Fibroblast of lung (primary cell): ENCODE measurements at regions not wholly inside any gene's neighbourhood (a gene's known extent, or its start where the extent isn't known, plus 50 kb on each side); places are given as distances from the start of the nearest gene placed in this dataset.

Experiments
- DNase-seq, 2 donors: peaks; one replicate each; pipeline versions ENCODE4 v3.0.0 to v3.0.0-alpha.2; 2010; ENCODE audit warnings: low read depth in 2 of 2
- H2AFZ ChIP-seq: 2 replicates; pipeline ENCODE4 v1.5.1; 2012; ENCODE audit warnings: low read length, control low read depth, inconsistent platforms
- H3K27ac ChIP-seq: 2 replicates; pipeline ENCODE4 v1.5.1; 2011; ENCODE audit warnings: low read length, control low read depth; ENCODE audit not compliant: insufficient read depth
- H3K27me3 ChIP-seq: 2 replicates; pipeline ENCODE4 v1.5.1; 2011; ENCODE audit warnings: mild to moderate bottlenecking, low read length; ENCODE audit not compliant: control insufficient read depth, insufficient read depth
- H3K36me3 ChIP-seq: 2 replicates; pipeline ENCODE4 v1.5.1; 2011; ENCODE audit warnings: low read length; ENCODE audit not compliant: control insufficient read depth, insufficient read depth
- H3K4me1 ChIP-seq: 2 replicates; pipeline ENCODE4 v1.5.1; 2011; ENCODE audit warnings: low read length; ENCODE audit not compliant: control insufficient read depth, insufficient read depth; ENCODE audit errors: extremely low read depth
- H3K4me2 ChIP-seq: 2 replicates; pipeline ENCODE4 v1.5.1; 2011; ENCODE audit warnings: low read length, control low read depth; ENCODE audit not compliant: insufficient read depth; ENCODE audit errors: extremely low read depth
- H3K4me3 ChIP-seq, 4 experiments: fragments of 200-600 bp in 1 of 4; sonication (generic) in 1 of 4; replicated peaks in 1 of 4; 2 replicates each; pipeline ENCODE4 v1.5.1; 2011 to 2016; ENCODE audit warnings: low read length in 4 of 4, low read depth in 3 of 4, mild to moderate bottlenecking in 3 of 4, control low read depth in 2 of 4, inconsistent platforms in 1 of 4, mixed read lengths in 1 of 4; ENCODE audit not compliant: insufficient read depth in 1 of 4; ENCODE audit errors: control extremely low read depth in 1 of 4
- H3K79me2 ChIP-seq: 2 replicates; pipeline ENCODE4 v1.5.1; 2012; ENCODE audit warnings: mild to moderate bottlenecking, low read length, inconsistent platforms; ENCODE audit not compliant: control insufficient read depth, insufficient read depth
- H3K9ac ChIP-seq: 2 replicates; pipeline ENCODE4 v1.5.1; 2011; ENCODE audit warnings: mild to moderate bottlenecking, low read length, control low read depth; ENCODE audit not compliant: insufficient read depth
- H3K9me3 ChIP-seq: 2 replicates; pipeline ENCODE4 v1.5.1; 2012; ENCODE audit warnings: low read depth, low read length; ENCODE audit not compliant: control insufficient read depth, insufficient read depth
- H4K20me1 ChIP-seq: 2 replicates; pipeline ENCODE4 v1.5.1; 2011; ENCODE audit warnings: low read length; ENCODE audit not compliant: control insufficient read depth, insufficient read depth; ENCODE audit errors: extremely low read depth
- EZH2 ChIP-seq: IDR thresholded peaks from 2 replicates; pipeline ENCODE4 v1.5.1; 2012; ENCODE audit warnings: low read length, control low read depth, mild to moderate bottlenecking; ENCODE audit errors: missing control alignments
- TF ChIP-seq, protein P1 (sequence below), 2 donors: IDR thresholded peaks in 1 of 2; conservative IDR thresholded peaks in 1 of 2; 1 replicate in 1 of 2; 2 replicates in 1 of 2; pipeline ENCODE4 v1.5.1; 2011 to 2012; ENCODE audit warnings: low read length in 2 of 2, control low read depth in 1 of 2, inconsistent platforms in 1 of 2, low read depth in 1 of 2, mild to moderate bottlenecking in 1 of 2

DNA sequence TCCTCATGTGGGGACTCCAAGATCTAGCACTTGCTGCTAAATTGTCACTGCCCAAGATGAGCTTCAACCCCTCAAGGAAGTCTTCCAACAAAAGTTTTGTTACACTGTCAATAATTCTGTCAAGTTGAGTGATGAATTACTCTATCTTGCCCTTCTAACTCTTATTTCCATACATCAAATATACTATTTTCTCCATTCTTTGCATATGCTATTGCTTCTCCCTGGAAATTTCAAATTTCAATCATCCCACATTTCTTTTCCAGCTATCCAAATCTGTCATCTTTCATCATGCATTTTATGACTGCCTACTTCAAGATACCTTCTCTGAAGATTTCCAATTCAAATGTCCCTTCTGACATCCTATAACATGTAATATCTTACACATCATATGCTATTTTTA lies 175.2 kb upstream of the KCND2 start:
- no peaks in the 10 kb centered on the region for H3K9me3 ChIP-seq
- no peak overlapping the region for H3K9ac ChIP-seq
- no peak overlapping the region for H2AFZ ChIP-seq
- no peaks in the 10 kb centered on the region for H3K36me3 ChIP-seq
- no peak overlapping the region for H3K27ac ChIP-seq
- DNase-seq: no peak
- no peak for TF ChIP-seq EZH2
- TF ChIP-seq, protein P1, sequence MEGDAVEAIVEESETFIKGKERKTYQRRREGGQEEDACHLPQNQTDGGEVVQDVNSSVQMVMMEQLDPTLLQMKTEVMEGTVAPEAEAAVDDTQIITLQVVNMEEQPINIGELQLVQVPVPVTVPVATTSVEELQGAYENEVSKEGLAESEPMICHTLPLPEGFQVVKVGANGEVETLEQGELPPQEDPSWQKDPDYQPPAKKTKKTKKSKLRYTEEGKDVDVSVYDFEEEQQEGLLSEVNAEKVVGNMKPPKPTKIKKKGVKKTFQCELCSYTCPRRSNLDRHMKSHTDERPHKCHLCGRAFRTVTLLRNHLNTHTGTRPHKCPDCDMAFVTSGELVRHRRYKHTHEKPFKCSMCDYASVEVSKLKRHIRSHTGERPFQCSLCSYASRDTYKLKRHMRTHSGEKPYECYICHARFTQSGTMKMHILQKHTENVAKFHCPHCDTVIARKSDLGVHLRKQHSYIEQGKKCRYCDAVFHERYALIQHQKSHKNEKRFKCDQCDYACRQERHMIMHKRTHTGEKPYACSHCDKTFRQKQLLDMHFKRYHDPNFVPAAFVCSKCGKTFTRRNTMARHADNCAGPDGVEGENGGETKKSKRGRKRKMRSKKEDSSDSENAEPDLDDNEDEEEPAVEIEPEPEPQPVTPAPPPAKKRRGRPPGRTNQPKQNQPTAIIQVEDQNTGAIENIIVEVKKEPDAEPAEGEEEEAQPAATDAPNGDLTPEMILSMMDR (conservative IDR thresholded peaks at IDR 0.05 in 1 of 2, IDR thresholded peaks at IDR 0.05 in 1 of 2; ENCODE audit: low read depth in 1 of 2, low read length in 2 of 2): no peak
- H3K79me2 ChIP-seq: no peaks in the 10 kb centered on the region
- H3K4me3 ChIP-seq: no peak overlapping the region
- H4K20me1 ChIP-seq: no peaks in the 10 kb centered on the region
- H3K27me3 ChIP-seq: no peaks in the 10 kb centered on the region
- no peak overlapping the region for H3K4me2 ChIP-seq
- H3K4me1 ChIP-seq: no peaks in the 10 kb centered on the region

DNA sequence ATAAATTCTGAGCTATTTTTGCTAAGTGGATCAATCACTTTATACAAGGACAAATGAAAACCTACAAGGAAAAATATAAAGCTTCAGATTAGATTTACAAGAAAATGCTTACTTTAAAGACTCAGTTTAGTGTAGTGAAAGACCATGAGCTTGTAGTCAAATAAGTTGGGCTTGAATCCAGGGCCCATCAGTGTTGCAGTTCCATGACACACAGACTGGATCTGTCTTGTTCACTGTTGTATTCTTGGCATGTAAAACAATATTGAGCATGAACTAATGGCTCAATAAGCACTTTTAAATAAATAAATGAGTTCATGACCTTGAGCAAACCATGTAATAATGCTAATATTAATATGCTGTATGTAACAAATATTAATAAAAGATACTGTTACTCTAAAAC lies 164.6 kb upstream of the KCND2 start:
- peak in 1 of 2 donors; percentile 31 for DNase-seq
- H3K27ac ChIP-seq: no peak overlapping the region

DNA sequence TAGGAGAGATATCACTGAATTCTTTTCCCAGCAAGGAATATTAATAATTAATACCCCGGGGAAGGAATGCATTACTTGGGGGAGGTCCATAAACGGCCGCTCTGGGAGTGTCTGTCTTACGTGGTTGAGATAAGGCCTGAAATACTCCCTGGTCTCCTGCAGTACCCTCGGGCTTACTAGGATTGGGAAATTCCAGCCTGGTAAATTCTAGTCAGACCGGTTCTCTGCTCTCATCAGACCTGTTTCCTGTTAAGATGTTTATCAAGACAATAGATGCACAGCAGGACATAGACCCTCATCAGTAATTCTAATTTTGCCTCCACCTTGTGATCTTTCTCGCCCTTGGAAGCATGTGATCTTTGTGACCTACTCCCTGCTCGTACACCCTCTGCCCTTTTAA lies 162.8 kb upstream of the KCND2 start:
- Histone ChIP-seq H3K4me2 (no peak overlapping the region), H3K27ac (no peak overlapping the region), H2AFZ (no peak overlapping the region), H3K79me2 (no peaks in the 10 kb centered on the region), H3K9ac (no peak overlapping the region), H3K9me3 (no peaks in the 10 kb centered on the region), H3K4me1 (no peaks in the 10 kb centered on the region), H3K36me3 (no peaks in the 10 kb centered on the region), H4K20me1 (no peaks in the 10 kb centered on the region), H3K4me3 (no peak overlapping the region), H3K27me3 (no peaks in the 10 kb centered on the region)
- TF ChIP-seq, protein P1 (conservative IDR thresholded peaks at IDR 0.05 in 1 of 2, IDR thresholded peaks at IDR 0.05 in 1 of 2; ENCODE audit: low read depth in 1 of 2, low read length in 2 of 2): no peak
- TF ChIP-seq EZH2: no peak
- no peak for DNase-seq

More for the DNA sequence above, 164.6 kb upstream of the KCND2 start:
- H3K9me3 ChIP-seq: no peaks in the 10 kb centered on the region
- no peaks in the 10 kb centered on the region for H4K20me1 ChIP-seq
- TF ChIP-seq, protein P1 (conservative IDR thresholded peaks at IDR 0.05 in 1 of 2, IDR thresholded peaks at IDR 0.05 in 1 of 2; ENCODE audit: low read depth in 1 of 2, low read length in 2 of 2): no peak
- no peak for TF ChIP-seq EZH2
- no peaks in the 10 kb centered on the region for H3K27me3 ChIP-seq
- no peaks in the 10 kb centered on the region for H3K36me3 ChIP-seq
- H3K4me3 ChIP-seq: no peak overlapping the region
- no peaks in the 10 kb centered on the region for H3K79me2 ChIP-seq
- H2AFZ ChIP-seq: no peak overlapping the region
- no peak overlapping the region for H3K4me2 ChIP-seq
- no peaks in the 10 kb centered on the region for H3K4me1 ChIP-seq
- no peak overlapping the region for H3K9ac ChIP-seq
